Vagina (tissue), 2 donors: ENCODE measurements at regions not wholly inside any gene's neighbourhood (a gene's known extent, or its start where the extent isn't known, plus 50 kb on each side); places are given as distances from the start of the nearest gene placed in this dataset.

ENCODE experiments used
- POLR2A ChIP-seq, 2 donors: fragments of 450-650 bp; IDR thresholded peaks; one replicate each; pipeline ENCODE4 v1.6.1; 2017; ENCODE audit warnings: antibody characterized with exemption in 2 of 2, mild to moderate bottlenecking in 2 of 2, moderate library complexity in 2 of 2
- POLR2AphosphoS5 ChIP-seq, 2 donors: sonication (generic); formaldehyde crosslinking; IDR thresholded peaks; one replicate each; pipeline ENCODE4 v1.9.0; 2017; ENCODE audit warnings: antibody characterized with exemption in 2 of 2, mild to moderate bottlenecking in 2 of 2, low read depth in 1 of 2; ENCODE audit not compliant: insufficient read depth in 1 of 2
- TF ChIP-seq, protein P1 (sequence below), 3 experiments: fragments of 450-650 bp in 2 of 3; fragments of 200-600 bp in 1 of 3; sonication (generic) in 1 of 3; IDR thresholded peaks; one replicate each; pipeline ENCODE4 v1.5.1; 2017 to 2019; ENCODE audit warnings: antibody characterized with exemption in 3 of 3, mild to moderate bottlenecking in 2 of 3, moderate library complexity in 2 of 3

DNA sequence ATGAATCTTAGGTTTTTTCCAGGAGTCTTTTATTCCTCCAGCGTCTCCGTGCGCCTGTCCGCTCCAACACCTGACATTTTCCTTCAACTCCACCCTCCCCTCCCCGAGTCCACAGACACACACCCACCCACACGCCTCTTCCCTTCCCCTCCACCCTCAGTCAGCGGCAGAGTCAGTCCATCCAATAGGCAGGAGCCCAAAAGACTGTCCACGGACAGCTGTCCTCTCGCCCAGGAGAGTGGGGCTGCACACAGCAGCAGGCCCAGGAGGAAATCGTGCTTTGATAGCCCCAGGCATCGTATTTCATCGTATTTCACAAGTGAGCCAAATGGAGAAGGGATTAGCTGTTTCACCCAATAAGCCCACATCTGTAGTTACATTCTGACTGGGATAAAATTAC is 285.1 kb downstream of the ZEB1 start:
- TF ChIP-seq, protein P1, sequence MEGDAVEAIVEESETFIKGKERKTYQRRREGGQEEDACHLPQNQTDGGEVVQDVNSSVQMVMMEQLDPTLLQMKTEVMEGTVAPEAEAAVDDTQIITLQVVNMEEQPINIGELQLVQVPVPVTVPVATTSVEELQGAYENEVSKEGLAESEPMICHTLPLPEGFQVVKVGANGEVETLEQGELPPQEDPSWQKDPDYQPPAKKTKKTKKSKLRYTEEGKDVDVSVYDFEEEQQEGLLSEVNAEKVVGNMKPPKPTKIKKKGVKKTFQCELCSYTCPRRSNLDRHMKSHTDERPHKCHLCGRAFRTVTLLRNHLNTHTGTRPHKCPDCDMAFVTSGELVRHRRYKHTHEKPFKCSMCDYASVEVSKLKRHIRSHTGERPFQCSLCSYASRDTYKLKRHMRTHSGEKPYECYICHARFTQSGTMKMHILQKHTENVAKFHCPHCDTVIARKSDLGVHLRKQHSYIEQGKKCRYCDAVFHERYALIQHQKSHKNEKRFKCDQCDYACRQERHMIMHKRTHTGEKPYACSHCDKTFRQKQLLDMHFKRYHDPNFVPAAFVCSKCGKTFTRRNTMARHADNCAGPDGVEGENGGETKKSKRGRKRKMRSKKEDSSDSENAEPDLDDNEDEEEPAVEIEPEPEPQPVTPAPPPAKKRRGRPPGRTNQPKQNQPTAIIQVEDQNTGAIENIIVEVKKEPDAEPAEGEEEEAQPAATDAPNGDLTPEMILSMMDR (IDR thresholded peaks at IDR 0.05): no peak
- TF ChIP-seq POLR2A (IDR thresholded peaks at IDR 0.05) (no peak), POLR2AphosphoS5 (IDR thresholded peaks at IDR 0.05; ENCODE audit: insufficient read depth in 1 of 2, low read depth in 1 of 2) (no peak)
